Stimulated activated CD4-positive, alpha-beta T cell treated with anti-CD3 and anti-CD28 coated beads, Interleukin-12 subunit alpha, Interleukin-12 subunit beta, amount 100 ng/mL, for 24 hours (primary cell): ENCODE measurements at regions not wholly inside any gene's neighbourhood (a gene's known extent, or its start where the extent isn't known, plus 50 kb on each side); places are given as distances from the start of the nearest gene placed in this dataset.

Experiments
- DNase-seq, 2 experiments: peaks; one replicate each; pipeline ENCODE4 v3.0.0-alpha.2; 2020; ENCODE audit warnings: low read depth in 2 of 2

DNA sequence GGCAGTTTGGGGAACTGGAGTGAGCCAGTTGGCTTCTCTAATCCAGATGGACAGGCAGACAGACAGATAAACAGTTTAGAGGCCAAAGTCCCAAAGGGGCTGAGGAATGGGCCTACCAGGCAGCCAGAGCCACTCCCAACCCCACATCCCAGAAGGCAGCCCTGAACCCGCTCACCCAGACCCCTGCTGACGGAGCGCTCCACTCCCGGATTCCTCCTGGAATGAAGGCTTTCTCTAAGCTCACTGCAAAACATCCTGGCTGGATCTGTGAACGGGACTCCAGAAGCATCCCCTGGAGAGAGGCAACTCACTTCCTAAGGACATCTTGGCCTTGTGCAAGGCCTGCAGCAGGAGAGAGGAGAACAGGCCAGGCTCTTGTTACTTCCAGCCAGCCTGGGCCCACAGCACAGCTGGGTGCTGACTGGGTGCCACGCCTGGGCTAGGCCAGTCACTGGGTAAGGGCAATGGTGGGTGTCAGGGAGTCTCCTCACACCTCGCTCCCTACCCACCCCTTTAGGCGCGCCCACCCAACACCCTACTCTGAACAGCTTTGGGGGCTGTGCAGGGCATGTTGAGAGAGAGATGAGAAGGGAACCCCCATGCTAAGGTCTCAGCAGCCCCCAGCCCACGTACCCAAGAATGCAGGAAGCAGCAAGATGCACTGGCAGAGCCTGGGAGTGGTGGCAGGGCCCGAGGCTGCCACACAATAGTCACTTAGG lies 168.6 kb upstream of the ZMIZ1 start:
- no peak for DNase-seq

DNA sequence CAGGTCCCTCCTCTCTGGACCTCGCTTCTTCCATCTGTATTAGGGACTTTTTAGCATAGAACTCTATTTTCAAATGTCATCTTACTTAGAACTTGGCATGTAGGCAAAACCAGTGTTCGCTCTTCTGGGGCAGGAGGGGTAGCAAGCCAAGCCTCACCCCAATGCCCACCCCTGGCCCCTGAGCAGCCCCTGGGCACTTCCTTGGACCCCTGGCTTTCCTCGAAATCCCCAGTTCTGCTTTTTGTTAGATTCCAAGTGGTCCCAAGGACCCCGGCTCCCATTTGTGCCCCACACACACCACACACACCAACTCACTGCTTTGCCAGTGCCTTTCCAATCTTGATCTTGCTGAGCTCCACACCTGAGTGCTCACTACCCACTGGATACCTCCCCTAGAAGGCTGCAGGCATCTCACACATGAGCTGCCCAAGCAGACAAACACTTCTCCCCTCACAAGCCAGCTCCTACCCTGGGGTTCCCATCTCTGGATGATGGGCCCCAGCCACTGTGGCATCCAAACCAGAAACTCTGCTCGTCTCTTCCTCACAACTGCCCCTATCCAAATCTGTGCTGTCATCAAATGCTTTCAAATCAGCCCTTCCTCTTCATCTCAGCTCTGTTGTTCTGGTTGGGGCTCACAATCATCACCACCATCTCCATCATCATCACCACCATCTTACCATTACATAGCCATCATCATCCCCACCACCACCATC lies 167.9 kb upstream of the ZMIZ1 start:
- DNase-seq: no peak

DNA sequence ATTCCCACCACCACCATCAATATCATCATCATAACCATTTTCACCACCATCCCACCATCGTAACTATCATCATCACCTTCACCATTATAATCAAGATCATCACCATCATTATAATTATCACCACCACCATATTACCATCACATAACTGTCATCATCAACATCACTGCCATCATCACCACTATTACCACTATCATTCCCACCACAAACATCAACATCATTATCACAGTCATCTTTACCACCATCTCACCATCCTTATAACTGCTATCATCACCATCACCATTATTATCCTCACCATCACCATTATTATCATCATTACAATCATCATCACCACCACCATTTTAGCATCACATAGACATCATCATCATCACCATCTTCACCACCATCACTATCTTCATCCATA lies 167.1 kb upstream of the ZMIZ1 start:
- no peak for DNase-seq

DNA sequence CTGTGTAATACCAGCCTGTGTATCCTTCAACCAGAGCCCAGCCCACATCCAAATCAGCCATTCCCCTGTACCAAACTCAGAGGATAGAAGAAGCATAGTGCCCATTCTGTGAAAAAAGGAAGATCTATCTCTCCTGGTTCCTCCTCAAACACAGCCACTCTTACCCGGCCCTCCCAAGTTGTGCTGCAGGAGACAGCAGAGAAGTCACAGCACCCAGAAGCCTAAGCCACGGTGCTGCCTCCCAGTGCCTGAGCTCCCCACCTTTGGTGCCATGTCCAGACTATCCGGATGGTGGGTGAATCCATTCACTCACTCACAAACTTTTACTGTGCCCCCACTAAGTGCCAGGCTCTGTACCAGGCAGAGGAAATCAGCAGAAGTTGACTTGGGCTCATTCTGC lies 166.0 kb upstream of the ZMIZ1 start:
- no peak for DNase-seq

DNA sequence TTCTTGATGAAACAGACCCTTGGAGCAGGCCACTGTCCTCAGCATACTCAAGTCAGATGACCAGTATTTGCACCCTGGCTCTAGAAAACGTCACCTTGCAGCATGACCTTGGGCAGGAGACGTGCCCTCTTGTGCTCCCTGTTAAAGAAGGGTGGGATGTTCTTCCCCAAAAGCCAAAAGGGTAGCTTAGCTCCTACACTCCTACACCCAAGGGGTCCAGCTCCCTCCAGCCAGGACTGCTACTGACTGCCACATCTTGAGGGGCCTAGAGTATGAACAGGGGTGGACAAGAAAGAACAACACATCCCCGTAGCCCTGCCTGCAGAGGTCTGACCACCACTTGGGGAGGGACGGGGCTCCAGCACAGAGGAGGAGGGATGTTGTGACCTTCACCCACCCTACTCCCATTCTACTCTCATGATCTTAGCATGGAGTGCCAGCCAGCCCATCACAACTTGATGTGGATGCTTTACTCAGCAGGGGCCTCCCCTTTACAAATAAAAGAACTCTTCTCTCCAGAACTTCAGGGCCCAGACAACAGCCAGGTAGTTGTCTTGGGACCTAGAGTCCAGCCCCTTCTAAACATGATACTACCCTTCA lies 165.3 kb upstream of the ZMIZ1 start:
- DNase-seq: no peak

DNA sequence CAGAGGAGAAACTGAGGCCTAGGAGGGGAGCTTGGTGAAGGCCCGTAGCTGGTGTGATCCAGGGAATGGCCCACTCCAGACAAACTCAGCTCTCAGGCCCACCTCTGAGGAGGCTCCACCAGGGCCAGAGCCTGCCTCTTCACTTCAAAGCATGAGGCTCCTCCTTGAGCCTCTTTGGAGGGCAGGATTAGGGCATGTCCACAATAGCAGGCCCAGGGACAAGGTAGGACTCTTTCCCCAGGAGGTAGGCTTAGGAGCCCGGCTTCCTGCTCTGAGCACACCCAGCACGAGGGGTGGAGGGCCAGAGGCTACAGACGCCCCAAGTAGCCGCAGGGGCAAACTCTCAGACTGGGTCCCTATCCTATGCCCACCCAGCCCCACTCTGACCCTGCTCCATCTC lies 164.6 kb upstream of the ZMIZ1 start:
- DNase-seq: no peak

DNA sequence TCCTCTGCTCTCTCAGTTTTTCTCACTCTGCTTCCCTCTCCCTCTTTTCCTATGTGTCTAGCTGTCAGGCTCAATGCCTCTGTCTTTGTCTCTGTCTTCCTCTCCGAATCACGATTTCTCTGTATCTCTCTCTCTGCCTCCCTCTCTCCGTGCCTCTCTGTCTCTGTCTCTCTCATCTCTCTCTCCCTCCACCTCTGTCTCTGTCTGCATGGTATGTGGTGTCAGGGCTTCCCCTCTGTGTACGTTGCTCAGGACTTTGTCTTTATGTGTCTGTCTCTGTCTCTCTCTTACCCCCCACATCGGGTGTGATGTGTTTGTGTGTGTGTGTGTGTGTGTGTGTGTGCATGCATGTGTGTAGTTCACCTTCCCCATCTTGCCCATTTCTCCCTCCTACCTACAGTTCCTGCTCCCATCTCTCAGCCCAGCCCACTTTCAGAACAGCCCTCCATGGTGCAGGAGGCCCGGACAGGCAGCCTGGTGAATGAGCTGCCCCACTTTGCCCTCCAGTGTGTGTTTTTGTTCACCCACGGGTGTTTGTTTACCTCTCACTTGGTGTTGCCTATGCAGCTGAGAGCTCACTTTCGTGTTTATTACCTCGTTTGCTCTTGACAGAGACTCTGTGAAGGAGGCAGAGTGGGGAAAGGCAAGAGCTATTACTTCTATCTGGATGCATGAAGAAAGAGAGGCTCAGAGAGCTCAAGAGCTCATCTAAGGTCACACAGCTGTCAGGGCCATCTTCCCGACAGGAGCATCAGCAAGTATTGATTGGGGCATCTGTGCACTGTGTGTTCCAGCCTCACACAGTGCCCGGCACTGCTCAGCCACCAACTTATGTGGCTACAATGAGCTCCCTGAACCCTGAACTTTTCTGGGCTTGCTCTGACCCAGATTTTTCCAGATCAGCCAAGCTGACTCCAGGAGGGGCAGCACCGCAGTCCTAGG lies 163.5 kb upstream of the ZMIZ1 start:
- DNase-seq: no peak

DNA sequence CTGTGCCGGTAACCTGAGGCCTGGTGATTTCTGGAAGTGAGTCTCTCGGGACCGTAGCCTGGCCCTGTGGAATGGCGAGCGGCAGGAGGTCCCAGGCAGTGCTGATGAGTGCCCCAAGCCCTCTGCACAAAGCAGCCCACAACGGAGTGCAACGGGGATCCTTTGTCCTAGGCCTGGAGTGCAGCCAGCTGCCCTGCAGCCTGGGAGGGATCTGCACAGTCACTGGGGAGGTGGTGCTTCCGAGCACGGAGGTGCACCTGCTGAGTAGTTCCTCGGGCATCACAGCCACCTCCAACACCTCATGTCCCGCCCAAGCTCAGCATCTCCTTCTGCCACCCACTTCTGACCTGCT lies 162.8 kb upstream of the ZMIZ1 start:
- no peak for DNase-seq

DNA sequence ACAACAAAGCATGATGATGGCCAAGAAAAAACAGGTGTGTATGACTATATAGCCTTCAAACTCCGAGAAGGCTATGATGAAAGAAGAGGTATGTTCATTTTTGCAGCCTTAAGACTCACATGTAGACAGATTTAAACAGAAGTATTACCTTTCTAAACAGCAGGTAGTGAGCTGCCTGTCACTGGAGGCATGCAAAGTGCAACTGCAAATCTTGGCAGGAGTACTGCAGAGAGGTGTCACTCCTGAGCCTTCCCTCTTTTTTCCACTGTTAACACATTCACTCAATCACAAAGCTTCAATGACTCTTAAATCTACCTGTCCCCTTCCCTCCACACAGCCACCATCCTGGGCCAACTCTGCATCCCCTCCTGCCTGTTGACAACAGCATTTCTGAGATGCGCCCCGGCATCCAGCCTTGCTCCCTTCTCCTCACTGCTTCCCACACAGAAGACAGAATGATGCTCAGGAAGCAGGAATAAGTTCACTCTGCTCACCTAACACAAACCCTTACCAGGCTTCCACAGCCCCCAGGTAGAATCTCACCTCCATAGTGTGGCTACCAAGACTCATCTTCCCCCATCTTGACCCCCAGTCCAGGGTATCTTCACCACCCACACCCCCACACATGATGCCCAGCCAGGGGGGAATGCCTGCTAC lies 161.9 kb upstream of the ZMIZ1 start:
- DNase-seq: no peak

DNA sequence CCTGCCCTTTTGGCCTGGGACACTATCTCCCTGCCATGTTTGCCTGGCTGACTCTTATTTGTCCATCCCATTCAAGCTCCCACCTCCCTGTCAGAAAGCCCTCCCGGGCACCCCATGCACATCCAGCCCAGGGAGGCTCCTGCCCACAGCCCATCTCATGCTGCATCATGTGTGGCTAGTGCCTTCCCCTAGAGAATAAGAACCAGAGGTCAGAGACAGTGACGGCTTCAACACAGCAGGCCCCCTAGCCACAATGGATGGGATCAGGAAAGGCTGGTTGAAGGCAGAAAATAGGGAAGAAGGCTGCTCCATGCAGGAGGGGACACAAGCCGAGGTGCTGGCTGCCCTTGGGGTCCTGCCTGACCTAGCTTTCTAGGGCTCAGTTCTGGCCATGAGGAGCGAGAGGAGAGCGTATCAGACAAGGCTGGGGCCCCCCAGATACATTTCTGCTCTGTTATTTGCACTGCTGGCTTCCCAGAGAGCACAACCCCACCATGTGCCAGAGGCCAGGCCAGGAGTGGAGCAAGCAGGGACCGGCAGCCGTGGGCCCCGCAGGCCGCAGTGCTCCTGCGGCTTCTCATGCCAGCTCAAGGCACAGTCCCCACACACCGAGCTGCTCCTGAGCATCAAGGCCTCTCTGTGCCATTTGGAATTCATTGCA lies 161.1 kb upstream of the ZMIZ1 start:
- no peak for DNase-seq

DNA sequence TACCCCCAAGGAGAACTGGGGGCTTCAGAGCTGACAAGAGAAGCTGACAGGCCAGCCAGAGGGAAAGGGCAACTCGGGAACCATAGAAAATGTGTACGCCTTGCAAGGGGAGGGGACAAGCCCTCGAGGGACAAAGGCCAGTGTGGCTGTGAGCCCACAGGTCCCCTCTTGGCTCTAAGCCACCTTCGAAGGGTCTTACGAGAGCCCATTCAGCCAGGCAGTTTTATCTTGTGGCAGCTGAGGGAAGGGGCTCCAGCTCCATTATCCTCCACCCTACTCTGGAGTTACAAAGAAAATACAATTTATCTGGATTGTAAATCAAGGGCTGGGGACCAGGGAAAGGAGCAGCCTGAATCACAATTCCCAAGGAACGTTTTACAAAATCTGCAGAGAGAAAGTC lies 159.5 kb upstream of the ZMIZ1 start:
- no peak for DNase-seq

DNA sequence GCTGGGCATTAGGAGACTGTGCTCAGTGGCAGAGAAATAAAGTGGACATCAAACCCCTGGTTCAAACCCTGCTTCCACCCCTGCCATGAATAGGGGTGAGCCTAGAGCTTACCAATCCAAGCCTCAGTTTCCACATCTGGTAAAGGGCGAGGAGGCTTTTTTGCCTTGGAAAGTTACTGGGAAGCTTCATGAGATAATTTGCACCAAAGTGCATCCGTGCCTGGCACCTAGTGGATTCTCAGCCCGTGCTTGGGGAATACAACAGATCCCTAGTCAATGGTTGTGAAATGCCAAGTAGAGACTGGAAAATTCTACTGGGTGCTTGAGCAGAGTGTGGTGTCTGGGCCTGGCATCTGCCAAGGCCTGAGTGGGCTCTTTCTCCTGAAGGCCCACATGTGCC lies 158.7 kb upstream of the ZMIZ1 start:
- no peak for DNase-seq

DNA sequence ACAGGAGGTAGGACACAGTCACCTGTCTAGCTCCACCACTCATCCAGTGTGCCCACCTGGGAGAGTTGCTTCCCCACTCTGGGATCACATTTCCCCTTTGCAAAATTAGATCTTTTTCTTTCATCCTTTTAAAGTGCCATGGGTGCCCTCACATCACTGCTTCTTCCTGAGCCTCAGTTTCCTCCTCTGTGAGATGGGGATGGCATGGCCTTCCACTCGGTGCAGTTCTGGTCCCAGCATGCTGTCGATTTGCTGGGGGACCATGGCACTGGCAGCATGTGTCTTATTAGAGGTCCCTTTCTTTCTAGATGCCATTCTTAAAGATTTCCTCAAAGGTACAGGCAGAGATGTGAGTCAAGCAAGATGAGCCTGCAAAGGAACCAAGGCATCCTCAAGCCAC lies 158.3 kb upstream of the ZMIZ1 start:
- no peak for DNase-seq

DNA sequence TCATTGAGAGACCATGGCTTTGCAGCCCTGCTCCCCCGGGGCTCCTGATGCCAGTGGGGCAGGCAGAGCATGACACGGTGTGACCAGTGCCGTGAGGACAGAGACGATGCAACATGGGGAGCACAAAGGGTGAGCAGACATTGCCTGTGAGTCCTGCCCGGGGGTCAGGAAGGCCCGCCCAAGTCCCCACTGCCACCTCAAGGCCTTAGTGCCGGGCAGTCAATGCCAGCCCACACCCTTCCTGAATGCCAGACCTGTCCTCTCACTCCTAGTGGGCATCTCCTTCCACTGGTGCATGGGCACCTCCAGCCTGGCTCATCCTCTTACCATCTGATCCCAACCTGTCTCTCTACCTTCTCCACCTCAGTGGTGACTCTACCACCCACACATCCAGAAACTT lies 157.9 kb upstream of the ZMIZ1 start:
- no peak for DNase-seq

DNA sequence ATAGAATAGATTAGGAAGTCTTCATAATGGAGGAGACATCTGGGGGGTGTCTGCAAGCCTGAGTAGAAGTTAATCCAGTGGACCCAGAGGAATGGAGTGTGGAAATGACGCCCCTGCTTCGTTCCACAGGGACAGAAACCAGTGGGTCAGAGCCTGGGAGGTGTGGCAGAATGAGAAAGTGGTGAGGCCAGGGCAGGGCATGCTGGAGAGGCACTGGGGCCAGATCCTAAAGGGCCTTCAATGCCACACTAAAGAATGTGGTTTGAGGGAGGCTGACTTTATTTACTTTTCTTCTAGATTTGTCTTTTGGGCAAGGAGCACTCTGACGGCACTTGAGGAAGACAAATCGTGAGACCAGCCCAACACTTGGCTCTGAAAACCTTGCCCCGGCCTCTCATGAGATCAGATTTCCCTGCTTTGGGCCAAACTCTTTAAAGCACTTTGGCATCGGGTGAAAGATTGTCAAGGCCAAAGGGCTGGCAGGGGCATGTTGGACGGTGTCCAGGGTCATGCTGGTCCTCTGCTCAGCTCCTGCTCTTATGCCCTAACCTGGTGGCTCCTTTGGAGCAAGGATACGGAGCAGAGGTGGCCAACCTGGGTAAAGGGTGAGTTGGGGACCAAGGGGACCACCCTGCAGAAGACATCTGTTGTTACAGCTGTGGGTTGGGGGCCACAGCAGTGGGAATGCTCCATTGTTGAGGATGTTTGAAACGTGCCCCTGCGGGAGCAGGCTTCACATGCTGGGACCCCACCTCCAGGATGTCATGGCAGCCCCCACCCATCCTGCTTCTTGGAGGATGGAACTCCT lies 157.0 kb upstream of the ZMIZ1 start:
- no peak for DNase-seq

DNA sequence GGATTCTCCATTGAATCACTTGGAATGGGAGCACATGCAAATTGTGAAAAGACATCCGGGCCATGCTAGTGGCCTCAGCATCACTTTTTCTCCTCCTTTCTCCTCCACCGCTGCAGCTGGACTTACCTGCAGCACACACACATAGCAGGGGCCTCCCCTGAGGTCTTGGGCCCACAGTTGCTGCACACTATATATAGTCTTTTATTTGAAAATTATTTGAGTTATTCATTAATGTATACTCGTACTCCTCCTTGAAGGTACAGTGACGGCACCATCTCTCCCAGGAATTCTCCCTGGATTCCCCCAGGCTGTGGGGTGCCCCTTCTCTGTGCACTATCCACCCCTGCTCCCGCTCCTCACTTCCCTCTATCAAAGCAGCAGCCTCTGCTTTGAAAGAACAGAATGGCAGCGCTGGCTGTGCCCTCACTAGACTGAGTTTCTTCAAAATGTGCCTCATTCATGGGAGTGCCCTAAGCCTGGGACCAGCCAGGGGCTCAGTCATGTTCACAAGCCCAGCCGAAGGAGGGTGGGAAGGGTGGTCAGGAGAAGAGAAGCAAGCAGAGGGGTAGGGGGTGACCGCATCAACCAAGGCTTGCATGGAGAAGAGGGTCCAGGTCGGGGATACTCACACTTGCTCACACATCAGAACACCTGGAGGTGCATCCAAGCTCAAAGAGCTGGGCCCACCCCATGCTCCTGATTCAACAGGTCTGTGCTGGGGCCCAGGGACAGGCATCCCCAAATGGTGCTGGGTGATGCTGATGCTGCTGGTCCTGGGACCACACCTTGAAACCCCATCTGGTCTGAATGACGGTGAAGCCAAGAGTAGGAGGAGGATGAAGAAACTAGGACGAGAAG lies 156.2 kb upstream of the ZMIZ1 start:
- no peak for DNase-seq

DNA sequence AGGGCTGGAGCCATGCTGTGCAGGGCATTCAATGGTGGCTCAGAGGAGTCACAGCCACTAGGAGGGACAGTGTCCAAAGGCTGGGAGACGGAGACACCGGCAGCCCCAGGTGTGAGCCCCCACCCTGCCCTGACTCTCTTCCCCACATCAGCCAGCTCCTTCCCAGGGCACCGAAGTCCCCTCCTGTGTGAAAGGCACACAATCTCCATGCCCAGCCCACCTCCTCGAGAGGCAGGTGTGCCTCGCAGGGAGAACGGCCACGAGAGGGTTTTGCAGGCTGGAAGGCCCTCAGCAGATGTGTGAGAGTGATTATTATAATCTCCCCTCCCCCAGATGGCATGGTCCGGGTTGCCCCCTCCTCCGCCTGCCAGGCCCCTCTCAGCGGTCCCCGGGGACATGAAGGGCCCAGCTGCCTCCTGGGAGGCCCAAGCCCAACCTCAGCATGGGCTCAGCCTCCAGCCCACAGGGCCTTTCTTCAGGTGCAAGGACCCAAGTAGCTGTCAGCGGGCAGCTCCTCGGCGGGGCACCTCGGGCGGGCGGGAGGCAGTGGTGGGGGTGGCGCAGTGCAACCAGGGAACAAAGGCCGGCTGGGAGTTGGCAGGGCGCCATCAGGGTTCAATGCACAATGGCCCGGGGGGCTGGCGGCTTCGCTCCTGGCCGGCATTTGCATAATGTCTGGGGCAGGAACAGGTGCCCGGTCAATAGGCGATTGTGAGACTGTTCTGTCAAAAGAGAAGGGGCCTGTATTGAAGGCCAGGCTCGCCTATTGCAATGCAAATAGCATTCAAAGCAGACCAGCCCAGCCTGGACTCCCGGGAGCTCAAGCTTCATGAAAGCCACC lies 155.3 kb upstream of the ZMIZ1 start:
- DNase-seq: no peak

DNA sequence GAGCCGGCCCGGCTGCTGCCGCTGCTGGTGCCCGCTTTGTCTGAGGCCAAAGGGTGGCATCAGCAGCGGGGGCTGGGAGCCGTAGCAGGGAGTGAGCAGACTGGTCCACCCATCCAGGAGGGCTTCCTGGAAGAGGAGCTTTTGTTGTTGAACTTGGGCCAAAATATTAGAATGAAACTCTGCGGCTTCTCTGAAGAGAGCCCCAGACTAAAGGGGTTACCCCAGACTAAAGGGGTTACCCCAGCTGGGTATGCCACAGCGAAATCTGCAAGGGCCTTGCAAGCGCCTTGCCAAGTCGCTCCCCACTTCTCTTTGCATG lies 154.7 kb upstream of the ZMIZ1 start:
- DNase-seq: no peak
